Heart left ventricle (tissue), 16 donors: ENCODE measurements at regions not wholly inside any gene's neighbourhood (a gene's known extent, or its start where the extent isn't known, plus 50 kb on each side); places are given as distances from the start of the nearest gene placed in this dataset.

Experiments used
- ATAC-seq, 4 donors: fragments of 200-7000 bp; cut with Tn5 transposase; one replicate each; pipeline ENCODE4 v1.9.1; 2020 to 2022; ENCODE audit warnings: moderate library complexity in 4 of 4, mild to moderate bottlenecking in 3 of 4, moderate number of reproducible peaks in 1 of 4
- DNase-seq, 5 donors: peaks; one replicate each; pipeline ENCODE4 v3.0.0-alpha.2; 2020
- H3K27ac ChIP-seq, 12 donors: fragments of 200-600 bp; sonication (generic) in 4 of 12; one replicate each; pipeline versions ENCODE4 v1.5.0 to v1.8.0; 2016 to 2022; ENCODE audit warnings: mild to moderate bottlenecking in 2 of 12
- H3K27me3 ChIP-seq, 9 donors: fragments of 200-600 bp; sonication (generic) in 2 of 9; one replicate each; pipeline versions ENCODE4 v1.5.1 to v1.8.0; 2016 to 2022; ENCODE audit warnings: mild to moderate bottlenecking in 3 of 9
- H3K36me3 ChIP-seq, 9 donors: fragments of 200-600 bp; sonication (generic) in 2 of 9; one replicate each; pipeline versions ENCODE4 v1.5.0 to v1.8.0; 2018 to 2022; ENCODE audit warnings: mild to moderate bottlenecking in 2 of 9
- H3K4me1 ChIP-seq, 12 donors: fragments of 200-600 bp; sonication (generic) in 4 of 12; one replicate each; pipeline versions ENCODE4 v1.5.0 to v1.8.0; 2016 to 2022; ENCODE audit warnings: mild to moderate bottlenecking in 3 of 12
- H3K4me3 ChIP-seq, 12 donors: fragments of 200-600 bp; sonication (generic) in 4 of 12; one replicate each; pipeline versions ENCODE4 v1.5.0 to v1.8.0; 2017 to 2022; ENCODE audit warnings: mild to moderate bottlenecking in 9 of 12, moderate library complexity in 4 of 12
- H3K9me3 ChIP-seq, 12 donors: fragments of 200-600 bp; sonication (generic) in 4 of 12; one replicate each; pipeline versions ENCODE4 v1.5.0 to v1.8.0; 2016 to 2022; ENCODE audit warnings: mild to moderate bottlenecking in 1 of 12
- CTCF ChIP-seq, 12 donors: fragments of 200-600 bp; sonication (generic) in 4 of 12; IDR thresholded peaks; one replicate each; pipeline versions ENCODE4 v1.5.0 to v1.8.0; 2018 to 2022; ENCODE audit warnings: antibody characterized with exemption in 12 of 12, mild to moderate bottlenecking in 5 of 12
- POLR2A ChIP-seq, 2 donors: fragments of 450-650 bp; IDR thresholded peaks; one replicate each; pipeline ENCODE4 v1.6.1; 2017; ENCODE audit warnings: antibody characterized with exemption in 2 of 2, mild to moderate bottlenecking in 2 of 2, moderate library complexity in 2 of 2
- WGBS, 4 donors: extraction: QIAGEN DNeasy Blood & Tissue Kit in 2 of 4; methylation state at CpG; one replicate each; pipeline versions ENCODE4 v1.1.5 to v1.1.7; 2013 to 2018; 5-methylcytosine and 5-hydroxymethylcytosine counted together
- intact Hi-C, 10 donors: fragments of 100-400 bp; cut with DNase I; formaldehyde crosslinking; loops; one replicate each; pipeline versions ENCODE4 v1.11.1 to v1.14.2; 2022
- donor health status: ischemic (EF 13 %, LVEDD 7.1; RV severe dilation, severe dysfunction).
- donor health status: healthy with polysubstance abuse.
- donor health status: DM: no; HTN: yes; CAD: no.
- donor health status: DM: no; HTN: no; CAD: no.
- donor health status: ischemic (EF 25% LVEDD 6.9; RV normal size, moderate dysfunction).
- donor health status: ischemic (EF 25% LVEDD 5.7; RV mildly dilated, moderate dysfunction).
- donor health status: healthy.
- donor health status: DM: yes; HTN: yes; CAD: no.
- donor health status: ischemic (EF 35%, LVEDD 5.7; RV mildly dilated, moderate dysfunction).
- donor health status: nonischemic (EF 11% LVEDD 7.7; RV severe dilation, severe dysfunction).
- donor health status: DM: yes; HTN: yes; CAD: no.
- donor health status: PGD.
- donor health status: ischemic (EF 29% LVEDD 5.4; RV normal size, mild dysfunction).
- donor health status: nonischemic (EF 23%, LVEDD 6.1; RV moderate dilation, normal function).

GRCh38 chr14:97415907-97416306, 618.7 kb downstream of the VRK1 start:
- Histone ChIP-seq H3K27me3 (peaks cover 22 to 82% (median 52%) of the 10 kb centered on the region in 9 donors), H3K4me3 (no peak overlapping the region), H3K4me1 (peaks cover 0 to 15% (median 0%) of the 10 kb centered on the region in 12 donors), H3K9me3 (no peaks in the 10 kb centered on the region), H3K36me3 (no peaks in the 10 kb centered on the region), H3K27ac (no peak overlapping the region)
- ATAC-seq: no peak
- intact Hi-C loops: no loop called here
- DNase-seq: no peak
- TF ChIP-seq CTCF (IDR thresholded peaks at IDR 0.05) (no peak), POLR2A (IDR thresholded peaks at IDR 0.05) (no peak)
- 46 to 56% (median 52%) methylated on average over 7 of the region's 7 CpGs for WGBS, 4 donors

- Histone ChIP-seq H3K27me3 (peaks cover 21 to 76% (median 47%) of the 10 kb centered on the region in 9 donors), H3K4me1 (peaks cover 0 to 15% (median 0%) of the 10 kb centered on the region in 12 donors), H3K36me3 (no peaks in the 10 kb centered on the region), H3K27ac (no peak overlapping the region), H3K9me3 (no peaks in the 10 kb centered on the region), H3K4me3 (no peak overlapping the region)
- ATAC-seq: no peak
- no peak for DNase-seq
- TF ChIP-seq CTCF (IDR thresholded peaks at IDR 0.05): no peak
- no peak for TF ChIP-seq POLR2A (IDR thresholded peaks at IDR 0.05)
- 68 to 78% (median 73%) methylated on average over 5 of the region's 5 CpGs for whole genome bisulfite sequencing, 4 donors
- intact Hi-C loops: no loop called here
These were observed 619.4 kb downstream of the VRK1 start for GRCh38 chr14:97416550-97416949.

DNA sequence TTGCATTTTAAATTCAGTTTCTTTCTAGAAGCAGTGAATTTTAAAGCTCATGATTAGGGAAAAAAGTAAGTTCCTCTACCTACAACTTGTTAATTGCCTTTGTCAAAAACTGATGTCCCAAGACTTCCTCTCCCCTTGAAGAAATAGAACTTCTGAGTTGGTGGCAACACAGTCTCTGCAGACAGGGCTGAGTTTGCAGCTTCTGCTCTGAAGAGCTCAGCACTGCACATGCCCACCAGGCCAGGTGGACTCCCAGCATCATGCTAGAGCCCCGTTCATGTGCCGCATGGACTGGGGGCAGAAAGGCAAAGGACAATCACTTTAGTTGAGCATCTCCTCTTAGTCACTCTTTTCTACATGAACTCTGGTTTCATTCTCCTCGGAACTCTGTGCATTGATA, 620.1 kb downstream of the VRK1 start:
- H3K27me3 ChIP-seq: peaks cover 15 to 69% (median 40%) of the 10 kb centered on the region in 9 donors
- no peak for TF ChIP-seq CTCF (IDR thresholded peaks at IDR 0.05)
- no peak for TF ChIP-seq POLR2A (IDR thresholded peaks at IDR 0.05)
- ATAC-seq (no peak), DNase-seq (no peak)
- WGBS, 4 donors: 84 to 89% (median 87%) methylated on average over 3 of the region's 3 CpGs
- H3K36me3 ChIP-seq: no peaks in the 10 kb centered on the region
- H3K27ac ChIP-seq: no peak overlapping the region
- no peak overlapping the region for H3K4me3 ChIP-seq
- H3K9me3 ChIP-seq: no peaks in the 10 kb centered on the region
- intact Hi-C loops: no loop called here
- peaks cover 0 to 15% (median 0%) of the 10 kb centered on the region in 12 donors for H3K4me1 ChIP-seq

- TF ChIP-seq POLR2A (IDR thresholded peaks at IDR 0.05) (no peak), CTCF (IDR thresholded peaks at IDR 0.05) (no peak)
- H3K27me3 ChIP-seq: peaks cover 0 to 59% (median 11%) of the 10 kb centered on the region in 9 donors
- no peaks in the 10 kb centered on the region for H3K9me3 ChIP-seq
- no peak for ATAC-seq
- no peaks in the 10 kb centered on the region for H3K36me3 ChIP-seq
- 64 to 74% (median 69%) methylated on average over 6 of the region's 6 CpGs for WGBS, 4 donors
- no peaks in the 10 kb centered on the region for H3K4me1 ChIP-seq
- intact Hi-C loops: no loop called here
- H3K27ac ChIP-seq: no peak overlapping the region
- H3K4me3 ChIP-seq: no peak overlapping the region
- DNase-seq: no peak
These were observed 623.0 kb downstream of the VRK1 start for GRCh38 chr14:97420211-97420610.
